Stimulated activated naive CD8-positive, alpha-beta T cell treated with anti-CD3 and anti-CD28 coated beads, Interleukin-15, amount 100 ng/mL, for 72 hours (primary cell): ENCODE measurements at regions not wholly inside any gene's neighbourhood (a gene's known extent, or its start where the extent isn't known, plus 50 kb on each side); places are given as distances from the start of the nearest gene placed in this dataset.
"Not testable (repeated sequence)": the region's sequence is repeated elsewhere in the genome, so short reads cannot be mapped to it uniquely, and the experiment has no call there.

Source experiments
- ATAC-seq: fragments of 150-1000 bp; cut with Tn5 transposase; 2 replicates; pipeline ENCODE4 v1.10.0; 2021; ENCODE audit warnings: mild to moderate bottlenecking, moderate library complexity
- DNase-seq, 2 donors: peaks; one replicate each; pipeline ENCODE4 v3.0.0; 2021 to 2022
- H3K27ac Mint-ChIP-seq, 2 donors: one replicate each; pipeline ENCODE4 v1.8.0; 2022; ENCODE audit warnings: mild to moderate bottlenecking in 2 of 2, mixed read lengths in 2 of 2, moderate library complexity in 2 of 2
- H3K27me3 Mint-ChIP-seq: one replicate; pipeline ENCODE4 v1.8.0; 2022; ENCODE audit warnings: mixed read lengths
- H3K4me1 Mint-ChIP-seq: one replicate; pipeline ENCODE4 v1.8.0; 2022; ENCODE audit warnings: mild to moderate bottlenecking, mixed read lengths
- H3K4me3 Mint-ChIP-seq, 2 donors: one replicate each; pipeline ENCODE4 v1.8.0; 2022; ENCODE audit warnings: mild to moderate bottlenecking in 2 of 2, mixed read lengths in 2 of 2, moderate library complexity in 1 of 2
- H3K9me3 Mint-ChIP-seq, 2 donors: one replicate each; pipeline ENCODE4 v1.8.0; 2022; ENCODE audit warnings: mixed read lengths in 2 of 2

DNA sequence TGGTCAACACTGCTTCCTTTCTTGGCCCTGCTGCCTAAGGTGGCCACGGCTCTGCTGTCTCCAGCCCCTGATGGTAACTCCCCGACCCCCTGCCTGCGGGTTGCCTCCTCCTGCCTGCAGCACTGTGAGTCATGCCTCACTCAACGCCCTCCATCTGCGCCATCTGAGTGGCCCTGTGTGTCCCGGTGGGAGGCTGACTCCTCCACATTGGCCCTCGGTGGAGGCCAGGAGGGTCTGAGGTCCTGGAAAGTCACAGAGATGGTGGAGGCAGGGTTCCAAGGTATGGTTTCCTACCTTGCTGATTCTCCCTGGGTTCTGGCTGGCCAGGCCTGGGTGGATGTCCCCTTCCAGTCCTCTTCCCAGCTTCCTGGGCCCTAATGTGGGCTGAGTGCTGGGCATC is 64.5 kb upstream of the ADAMTS2 start:
- H3K27me3 Mint-ChIP-seq = peaks cover 8% of the 10 kb centered on the region
- no peak for ATAC-seq
- no peaks in the 10 kb centered on the region for H3K9me3 Mint-ChIP-seq
- H3K4me1 Mint-ChIP-seq = no peaks in the 10 kb centered on the region
- DNase-seq = no peak
- H3K4me3 Mint-ChIP-seq = no peak overlapping the region
- H3K27ac Mint-ChIP-seq = peak overlapping the region in 1 of 2 donors; percentile 48

DNA sequence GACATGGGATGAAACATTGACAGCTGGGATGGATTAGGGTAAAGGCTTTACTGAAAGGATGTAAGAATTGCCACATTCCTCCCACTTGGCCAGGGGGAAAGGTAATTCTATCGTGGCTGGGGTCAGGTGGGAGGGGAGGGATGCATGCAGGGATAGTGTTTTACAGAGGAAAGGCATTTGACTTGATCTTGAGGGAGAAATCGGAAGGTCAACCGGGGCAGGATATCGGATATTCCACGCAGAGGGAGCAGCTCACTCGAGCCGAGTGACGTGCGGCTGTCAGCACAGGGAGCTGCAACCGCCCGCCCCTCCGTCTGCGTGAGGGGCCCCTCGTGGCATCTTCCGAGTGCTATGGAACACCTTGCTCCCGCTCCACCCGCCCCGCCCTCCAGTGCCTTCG is 63.4 kb upstream of the ADAMTS2 start:
- Mint-ChIP-seq H3K4me1 (no peaks in the 10 kb centered on the region), H3K27me3 (peaks cover 9% of the 10 kb centered on the region), H3K27ac (no peak overlapping the region), H3K4me3 (no peak overlapping the region), H3K9me3 (no peaks in the 10 kb centered on the region)
- DNase-seq (no peak), ATAC-seq (no peak)

- no peak for DNase-seq
- H3K27ac Mint-ChIP-seq = no peak overlapping the region
- peaks cover 15% of the 10 kb centered on the region for H3K27me3 Mint-ChIP-seq
- peak; percentile 16 for ATAC-seq
- H3K4me3 Mint-ChIP-seq = no peak overlapping the region
- H3K4me1 Mint-ChIP-seq = no peaks in the 10 kb centered on the region
- peaks cover 4 to 6% of the 10 kb centered on the region in 2 donors for H3K9me3 Mint-ChIP-seq
These were observed 62.2 kb upstream of the ADAMTS2 start for GRCh38 chr5:179407191-179408175.

- no peak for ATAC-seq
- peaks cover 5 to 15% of the 10 kb centered on the region in 2 donors for H3K9me3 Mint-ChIP-seq
These were observed 61.0 kb upstream of the ADAMTS2 start for GRCh38 chr5:179406031-179406961.

GRCh38 chr5:179405426-179406030 is 60.3 kb upstream of the ADAMTS2 start:
- no peak overlapping the region for H3K4me3 Mint-ChIP-seq
- ATAC-seq = peak; percentile 15
- no peak overlapping the region for H3K27ac Mint-ChIP-seq
- no peaks in the 10 kb centered on the region for H3K4me1 Mint-ChIP-seq
- peaks cover 15% of the 10 kb centered on the region for H3K27me3 Mint-ChIP-seq
- DNase-seq = no peak
- H3K9me3 Mint-ChIP-seq = peaks cover 5 to 23% of the 10 kb centered on the region in 2 donors

More at GRCh38 chr5:179406031-179406961, 61.0 kb upstream of the ADAMTS2 start:
- no peak overlapping the region for H3K4me3 Mint-ChIP-seq
- no peak for DNase-seq
- no peaks in the 10 kb centered on the region for H3K4me1 Mint-ChIP-seq
- H3K27me3 Mint-ChIP-seq = peaks cover 15% of the 10 kb centered on the region
- H3K27ac Mint-ChIP-seq = peak overlapping the region in 1 of 2 donors; percentile 88

- H3K9me3 Mint-ChIP-seq = peaks cover 5 to 28% of the 10 kb centered on the region in 2 donors
- DNase-seq (no peak), ATAC-seq (no peak)
- H3K4me1 Mint-ChIP-seq = no peaks in the 10 kb centered on the region
- no peak overlapping the region for H3K4me3 Mint-ChIP-seq
- no peak overlapping the region for H3K27ac Mint-ChIP-seq
- H3K27me3 Mint-ChIP-seq = peaks cover 15% of the 10 kb centered on the region
These were observed 59.8 kb upstream of the ADAMTS2 start for GRCh38 chr5:179405054-179405416.

- Mint-ChIP-seq H3K4me1 (no peaks in the 10 kb centered on the region), H3K4me3 (no peak overlapping the region), H3K27ac (no peak overlapping the region), H3K27me3 (peaks cover 15% of the 10 kb centered on the region), H3K9me3 (peaks cover 9 to 34% of the 10 kb centered on the region in 2 donors)
- DNase-seq (no peak), ATAC-seq (peak; percentile 35)
These were observed 59.2 kb upstream of the ADAMTS2 start for GRCh38 chr5:179404321-179405053.

- Mint-ChIP-seq H3K27ac (no peak overlapping the region), H3K4me1 (no peaks in the 10 kb centered on the region)
These were observed 58.3 kb upstream of the ADAMTS2 start for GRCh38 chr5:179403426-179404147.

DNA sequence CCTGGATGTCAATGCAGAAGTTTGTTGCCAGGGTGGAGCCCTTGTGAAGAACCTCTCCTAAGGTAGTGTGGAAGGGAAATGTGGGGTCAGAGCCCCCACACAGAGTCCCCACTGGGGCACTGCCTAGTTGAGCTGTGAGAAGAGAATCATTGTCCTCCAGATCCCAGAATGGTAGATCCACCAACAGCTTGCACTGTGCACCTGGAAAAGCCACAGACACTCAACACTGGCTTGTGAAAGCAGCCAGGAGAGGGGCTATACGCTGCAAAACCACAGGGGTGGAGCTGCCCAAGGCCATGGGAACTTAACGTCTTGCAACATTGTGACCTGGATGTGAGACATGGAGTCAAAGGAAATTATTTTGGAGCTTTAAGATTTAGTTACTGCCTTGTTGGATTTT is 55.2 kb upstream of the ADAMTS2 start:
- not testable (repeated sequence) for H3K4me3 Mint-ChIP-seq, H3K27ac Mint-ChIP-seq, ATAC-seq, DNase-seq, H3K27me3 Mint-ChIP-seq, H3K4me1 Mint-ChIP-seq
- peaks cover 21 to 58% of the 10 kb centered on the region in 2 donors for H3K9me3 Mint-ChIP-seq

More at GRCh38 chr5:179403426-179404147, 58.3 kb upstream of the ADAMTS2 start:
- Mint-ChIP-seq H3K9me3 (peaks cover 17 to 42% of the 10 kb centered on the region in 2 donors), H3K27me3 (peaks cover 15% of the 10 kb centered on the region), H3K4me3 (no peak overlapping the region)
- DNase-seq (no peak), ATAC-seq (no peak)

GRCh38 chr5:179400020-179400419 is 54.8 kb upstream of the ADAMTS2 start:
- H3K27me3 Mint-ChIP-seq = peaks cover 7% of the 10 kb centered on the region
- DNase-seq (no peak), ATAC-seq (no peak)
- no peak overlapping the region for H3K4me3 Mint-ChIP-seq
- no peak overlapping the region for H3K27ac Mint-ChIP-seq
- H3K4me1 Mint-ChIP-seq = no peaks in the 10 kb centered on the region
- H3K9me3 Mint-ChIP-seq = peaks cover 24 to 62% of the 10 kb centered on the region in 2 donors

DNA sequence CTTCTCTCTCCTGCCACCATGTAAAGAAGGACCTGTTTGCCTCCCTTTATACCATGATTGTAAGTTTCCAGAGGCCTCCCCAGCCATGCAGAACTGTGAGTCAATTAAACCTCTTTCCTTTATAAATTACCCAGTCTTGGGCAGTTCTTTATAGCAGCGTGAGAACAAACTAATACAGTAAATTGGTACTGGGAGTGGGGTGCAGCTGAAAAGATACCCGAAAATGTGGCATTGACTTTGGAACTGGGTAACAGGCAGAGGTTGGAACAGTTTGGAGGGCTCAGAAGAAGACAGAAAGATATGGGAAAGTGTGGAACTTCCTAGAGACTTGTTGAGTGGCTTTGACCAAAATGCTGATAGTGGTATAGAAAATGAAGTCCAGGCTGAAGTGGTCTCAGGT is 54.1 kb upstream of the ADAMTS2 start:
- H3K27me3 Mint-ChIP-seq, H3K4me3 Mint-ChIP-seq, H3K4me1 Mint-ChIP-seq, H3K27ac Mint-ChIP-seq, ATAC-seq, DNase-seq: not testable (repeated sequence)
- peaks cover 24 to 64% of the 10 kb centered on the region in 2 donors for H3K9me3 Mint-ChIP-seq

DNA sequence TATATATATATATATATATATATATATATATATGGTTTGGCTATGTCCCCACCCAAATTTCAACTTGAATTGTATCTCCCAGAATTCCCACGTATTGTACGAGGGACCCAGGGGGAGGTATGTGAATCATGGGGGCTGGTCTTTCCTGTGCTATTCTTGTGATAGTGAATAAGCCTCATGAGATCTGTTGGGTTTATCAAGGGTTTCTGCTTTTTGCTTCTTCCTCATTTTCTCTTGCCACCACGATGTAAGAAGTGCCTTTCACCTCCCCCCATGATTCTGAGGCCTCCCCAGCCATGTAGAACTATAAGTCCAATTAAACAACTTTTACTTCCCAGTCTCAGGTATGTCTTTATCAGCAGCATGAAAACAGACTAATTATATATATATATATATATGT is 52.3 kb upstream of the ADAMTS2 start:
- DNase-seq = no peak
- Mint-ChIP-seq H3K9me3 (peaks cover 24 to 75% of the 10 kb centered on the region in 2 donors), H3K27me3 (no peaks in the 10 kb centered on the region), H3K27ac (no peak overlapping the region), H3K4me1 (no peaks in the 10 kb centered on the region), H3K4me3 (no peak overlapping the region)
- ATAC-seq = no peak
